Skeletal muscle cell (primary cell): ENCODE measurements at regions not wholly inside any gene's neighbourhood (a gene's known extent, or its start where the extent isn't known, plus 50 kb on each side); places are given as distances from the start of the nearest gene placed in this dataset.
"Not testable (repeated sequence)": the region's sequence is repeated elsewhere in the genome, so short reads cannot be mapped to it uniquely, and the experiment has no call there.

Experiments
- DNase-seq: peaks from one replicate; pipeline ENCODE4 v3.0.0-alpha.2; 2010; ENCODE audit warnings: low read depth
- H3K4me3 ChIP-seq: 2 replicates; pipeline ENCODE4 v1.5.1; 2011; ENCODE audit warnings: low read depth, mild to moderate bottlenecking, control low read depth, low read length, moderate library complexity

DNA sequence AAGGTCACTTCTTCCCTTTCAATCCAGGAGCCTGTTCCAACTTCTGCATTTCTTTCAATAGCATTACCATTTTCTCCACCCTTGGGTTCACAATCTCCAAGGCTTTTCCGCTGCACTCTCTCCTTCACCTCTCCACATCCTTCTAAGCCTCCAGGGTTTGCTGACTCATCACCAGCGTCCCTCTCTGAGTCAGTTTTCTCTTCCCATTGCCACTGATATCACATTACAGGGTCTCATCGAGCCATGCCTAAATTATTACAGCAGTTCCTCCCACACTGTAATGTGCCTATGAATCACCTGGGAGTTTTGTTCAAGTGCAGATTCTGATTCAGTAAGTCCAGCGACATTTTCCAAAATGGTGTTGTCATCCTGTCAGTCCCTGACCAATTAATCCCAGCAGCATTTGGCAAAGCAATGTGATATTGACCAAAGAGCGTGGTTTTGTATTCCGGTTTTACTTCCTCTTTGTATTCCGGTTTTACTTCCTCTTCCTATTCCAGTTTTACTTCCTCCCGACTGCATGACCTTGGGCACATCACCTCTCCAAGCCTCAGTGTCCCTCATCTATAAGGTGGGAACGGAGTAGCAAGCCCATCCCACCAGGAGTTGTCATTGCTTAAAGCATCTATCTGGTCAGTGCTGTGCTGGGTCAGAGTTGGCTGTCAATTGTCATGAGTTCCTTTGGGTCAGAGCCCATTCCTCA is 208.3 kb upstream of the NBPF12 start:
- DNase-seq, H3K4me3 ChIP-seq: not testable (repeated sequence)

DNA sequence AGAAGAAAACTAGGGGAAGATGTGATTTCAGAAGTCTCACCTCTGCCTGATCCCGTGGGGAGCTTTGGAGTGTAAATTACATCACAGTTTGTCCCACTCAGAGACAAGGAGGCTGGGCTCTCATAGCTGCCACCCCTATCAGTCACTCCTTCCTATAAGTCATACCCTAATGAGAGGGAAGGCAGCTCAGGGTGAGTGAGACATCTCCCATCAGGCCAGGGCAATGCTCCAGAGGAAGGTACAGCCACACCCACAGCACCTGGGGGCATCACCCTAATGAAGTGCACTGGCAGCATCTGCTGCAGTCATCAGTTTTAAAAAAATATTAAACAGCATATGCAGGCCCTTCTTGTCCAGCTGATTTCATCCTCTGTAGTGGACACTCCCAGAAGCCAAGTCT is 223.1 kb upstream of the NBPF12 start:
- DNase-seq, H3K4me3 ChIP-seq: not testable (repeated sequence)

DNA sequence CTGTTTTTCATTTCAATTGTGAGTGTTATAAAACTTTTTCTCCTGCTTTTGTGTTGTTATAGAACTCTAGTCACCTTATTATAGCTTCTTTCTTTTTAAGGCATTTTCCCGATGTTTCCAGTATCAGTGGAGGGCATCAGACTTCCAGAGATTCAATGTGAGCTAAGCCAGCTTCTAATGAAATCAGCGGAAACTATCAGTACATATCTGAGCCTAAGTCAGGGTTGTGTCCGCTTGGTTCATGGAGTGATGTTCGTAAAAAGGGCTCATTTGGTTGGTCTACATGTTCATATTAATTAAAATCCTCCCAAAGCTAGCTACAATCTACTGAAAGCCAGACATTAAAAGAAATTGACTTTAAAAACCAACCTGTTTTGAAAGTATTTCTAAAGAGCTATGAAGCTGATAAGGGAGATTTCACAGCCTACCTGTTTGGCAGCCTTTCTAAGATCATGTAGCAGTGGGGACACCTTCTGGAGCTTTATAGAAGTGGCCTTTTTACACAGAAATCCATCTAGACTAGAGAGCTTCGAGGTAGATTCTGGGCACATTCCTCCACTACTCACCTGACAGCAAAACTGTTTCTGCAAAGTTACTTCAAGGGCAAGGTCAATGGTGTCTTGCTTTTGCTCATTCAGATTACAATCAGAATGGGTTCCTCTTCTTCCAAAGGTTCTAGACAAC is 227.1 kb upstream of the NBPF12 start:
- not testable (repeated sequence) for DNase-seq, H3K4me3 ChIP-seq

DNA sequence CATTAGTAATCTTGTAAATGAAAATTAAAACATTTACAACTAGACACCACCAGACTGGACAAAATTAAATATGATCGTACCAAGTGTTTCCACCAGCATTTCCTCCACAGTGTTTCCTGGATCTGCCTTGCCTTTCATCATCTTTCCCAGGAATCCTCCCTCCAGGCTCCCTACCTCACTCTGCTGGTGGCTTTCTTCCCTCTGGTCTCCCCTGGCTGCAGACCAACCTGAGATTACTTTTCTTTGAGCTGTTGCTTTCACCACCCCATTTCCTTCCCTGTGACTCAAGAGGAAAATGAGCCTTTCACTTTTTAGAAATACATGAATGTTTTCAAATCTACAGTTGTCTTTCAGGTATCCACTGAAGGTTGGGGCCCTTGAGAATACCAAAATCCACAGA is 228.8 kb upstream of the NBPF12 start:
- H3K4me3 ChIP-seq, DNase-seq: not testable (repeated sequence)

DNA sequence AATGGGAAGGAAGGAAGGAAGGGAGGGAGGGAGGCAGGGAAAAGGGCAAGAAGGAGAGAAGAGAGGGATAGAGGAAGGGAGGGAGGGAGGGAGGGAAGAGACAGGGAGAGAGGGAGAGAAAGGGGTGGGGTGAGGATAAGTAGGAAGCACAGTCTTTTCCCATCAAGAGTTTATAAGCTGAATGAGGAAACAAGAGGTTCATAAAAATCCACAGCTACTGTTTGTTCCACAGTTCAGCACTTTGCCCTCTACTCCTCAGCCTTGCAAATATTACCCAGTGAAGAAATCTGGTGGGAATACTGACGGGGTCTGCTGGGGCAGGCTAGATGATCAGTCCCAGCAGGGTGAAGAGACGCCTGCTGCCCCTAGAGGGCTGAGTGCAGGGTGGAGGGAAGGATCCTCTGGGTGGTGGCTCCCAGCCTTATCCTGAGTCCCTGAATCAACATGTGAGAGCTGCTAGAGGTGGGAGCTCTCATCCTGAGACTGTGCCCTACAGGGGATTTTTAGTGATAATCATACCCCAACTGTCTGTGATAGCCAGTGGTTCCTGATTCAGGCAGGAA is 233.9 kb upstream of the NBPF12 start:
- not testable (repeated sequence) for DNase-seq, H3K4me3 ChIP-seq

DNA sequence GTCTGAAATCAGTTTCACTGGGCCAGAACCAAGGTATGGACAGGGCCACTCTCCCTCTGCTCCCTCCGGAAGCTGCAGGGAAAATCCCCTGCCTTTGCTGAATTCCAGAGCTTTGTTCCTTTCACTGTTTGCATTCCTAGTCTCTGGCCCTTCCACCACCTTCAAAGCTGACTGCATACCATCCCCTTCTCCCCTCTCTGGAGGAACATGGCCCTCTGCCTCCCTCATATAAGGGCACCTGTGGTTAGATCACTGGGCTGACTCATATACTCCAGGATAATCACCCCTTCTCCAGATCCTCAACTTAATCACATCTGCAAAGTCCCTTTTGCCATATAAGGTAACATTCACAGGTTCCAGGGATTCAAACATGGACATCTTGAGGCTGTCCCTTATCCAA is 236.8 kb upstream of the NBPF12 start:
- H3K4me3 ChIP-seq, DNase-seq: not testable (repeated sequence)

DNA sequence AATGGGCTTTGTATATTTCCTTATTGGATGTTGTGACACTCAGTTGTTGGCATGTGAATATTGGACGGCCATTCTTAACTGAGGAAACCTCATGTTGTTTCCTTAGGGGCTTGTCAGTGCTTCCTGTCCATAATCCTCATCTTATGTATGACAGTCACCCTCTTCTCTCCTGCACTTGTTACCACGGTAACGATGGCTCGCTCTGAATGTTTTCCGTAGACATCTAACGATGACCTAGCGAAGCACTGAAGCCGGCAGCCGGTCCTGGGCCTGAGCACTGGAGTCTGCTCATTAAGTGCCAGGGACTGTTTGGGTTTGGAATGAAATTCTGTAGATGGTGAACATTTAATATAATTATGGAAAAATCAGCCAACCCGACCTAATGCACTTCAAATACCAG is 242.7 kb upstream of the NBPF12 start:
- not testable (repeated sequence) for DNase-seq, H3K4me3 ChIP-seq

DNA sequence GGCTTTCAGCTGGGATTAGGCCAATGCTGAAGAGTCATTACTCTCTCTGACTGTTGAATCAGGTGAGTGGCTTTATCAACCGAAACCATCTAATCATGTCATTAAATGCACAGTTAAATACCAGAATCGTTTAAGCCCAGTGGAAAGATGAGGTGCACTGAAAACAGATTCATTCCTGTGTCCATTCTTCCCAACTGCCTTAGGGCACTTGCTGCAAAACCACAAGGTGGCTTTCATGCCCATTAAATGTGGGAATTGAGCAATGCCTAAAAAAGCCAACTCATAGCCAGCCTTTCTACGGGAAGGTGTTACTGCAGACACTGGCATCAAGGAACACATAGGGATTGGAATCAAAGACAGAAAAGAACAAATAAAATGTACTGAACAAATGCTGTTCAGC is 246.3 kb upstream of the NBPF12 start:
- not testable (repeated sequence) for DNase-seq, H3K4me3 ChIP-seq

DNA sequence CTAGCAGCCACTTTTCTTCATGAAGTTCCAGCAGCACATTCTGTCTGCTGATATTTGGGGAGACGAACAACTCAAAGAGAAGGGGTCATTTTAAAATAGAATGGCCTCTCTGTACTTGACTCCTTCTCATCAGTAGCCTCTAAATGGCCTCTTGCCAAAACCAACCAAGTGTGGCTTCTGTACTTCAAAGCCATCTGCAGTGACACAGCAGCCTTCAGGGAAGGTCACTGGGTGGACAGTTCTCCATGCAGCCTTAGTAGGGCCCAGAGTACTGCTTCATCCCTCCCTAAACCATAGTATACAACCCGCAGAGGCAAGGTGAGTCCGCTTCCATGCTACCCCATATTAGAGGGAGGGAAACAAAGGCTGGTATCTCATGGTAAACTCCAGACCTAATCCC is 249.2 kb upstream of the NBPF12 start:
- H3K4me3 ChIP-seq, DNase-seq: not testable (repeated sequence)

DNA sequence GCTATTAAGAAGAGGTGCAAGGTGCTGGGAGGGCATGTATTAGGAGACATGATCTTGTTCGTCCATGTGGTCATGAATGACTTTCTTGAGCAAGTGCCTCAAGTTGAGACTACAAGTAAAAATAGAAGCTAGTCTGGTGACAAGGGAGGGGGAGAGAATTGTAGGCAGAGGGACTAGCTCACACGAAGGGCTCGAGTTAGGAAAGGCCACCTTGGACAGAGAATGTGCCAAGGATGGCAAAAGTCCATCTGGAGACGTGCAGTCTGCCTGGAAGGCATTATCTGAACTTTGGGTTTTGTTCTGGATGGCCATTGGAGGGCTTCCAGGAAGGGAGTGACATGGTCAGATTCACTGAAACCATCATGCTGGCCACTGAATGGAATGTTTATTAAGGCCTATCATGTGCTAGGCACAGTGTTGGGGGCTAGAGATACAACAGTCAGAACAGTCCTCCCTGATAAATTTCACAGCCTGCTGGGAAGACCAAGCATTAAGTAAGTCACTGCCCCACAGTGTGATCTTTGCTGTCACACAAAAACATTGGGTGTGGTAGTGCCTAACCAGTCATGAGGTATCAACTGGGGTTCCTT is 251.3 kb upstream of the NBPF12 start:
- not testable (repeated sequence) for DNase-seq, H3K4me3 ChIP-seq

DNA sequence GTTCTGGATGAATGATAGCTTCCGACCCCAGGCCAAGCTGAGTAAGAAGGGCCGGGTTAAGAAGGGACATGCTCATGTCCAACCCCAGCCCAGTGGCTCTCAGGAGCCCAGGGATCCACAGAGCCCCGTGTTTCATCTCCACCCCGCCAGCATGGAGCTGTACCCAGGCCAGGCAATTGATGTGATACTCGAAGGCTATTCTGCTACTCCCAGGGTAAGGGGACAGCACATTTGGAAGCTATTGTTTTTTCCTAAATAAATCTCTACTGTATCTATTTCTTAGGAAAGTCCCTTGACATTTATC is 255.0 kb upstream of the NBPF12 start:
- not testable (repeated sequence) for H3K4me3 ChIP-seq, DNase-seq

DNA sequence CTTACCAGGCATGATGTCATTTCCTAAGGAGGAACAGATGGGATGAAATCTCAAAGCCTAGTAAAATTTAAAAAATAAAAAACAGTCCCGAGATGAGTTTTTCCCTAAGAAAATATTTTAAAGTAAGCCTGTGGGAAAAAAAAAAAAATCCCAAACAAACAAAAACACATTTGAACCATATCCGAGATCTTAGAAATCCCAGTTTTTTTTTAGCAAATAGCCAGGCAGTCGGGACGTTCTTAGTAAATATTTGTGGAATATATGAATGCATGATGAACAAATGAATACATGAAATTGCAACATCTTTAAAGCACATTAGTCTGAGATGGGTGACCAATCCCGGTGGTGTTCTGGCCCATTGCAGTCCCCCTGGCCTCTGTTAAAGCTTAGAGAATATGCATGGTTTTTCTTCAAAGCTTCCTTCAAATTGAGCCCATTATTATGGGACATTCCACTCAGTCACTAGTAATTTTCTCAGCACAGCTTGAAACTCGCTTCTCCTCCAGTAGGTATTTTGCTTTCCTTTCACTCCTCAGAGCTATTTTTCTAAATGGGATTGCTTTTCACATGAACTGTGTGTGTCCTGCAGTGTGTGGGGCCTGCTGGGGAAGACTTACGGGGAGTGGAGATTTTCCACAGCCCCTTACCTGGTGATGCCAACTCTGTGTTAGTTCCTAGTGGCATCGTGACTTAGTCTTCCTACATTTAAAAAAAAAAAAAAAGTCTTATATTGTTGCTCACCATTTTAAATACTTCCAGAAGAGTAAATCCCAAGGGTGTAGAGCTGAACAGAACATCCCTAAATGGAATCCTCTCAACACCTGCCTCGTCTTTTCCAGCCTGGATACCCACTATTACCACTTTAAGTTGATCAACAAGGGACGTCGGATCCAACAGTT is 255.6 kb upstream of the NBPF12 start:
- not testable (repeated sequence) for DNase-seq, H3K4me3 ChIP-seq

DNA sequence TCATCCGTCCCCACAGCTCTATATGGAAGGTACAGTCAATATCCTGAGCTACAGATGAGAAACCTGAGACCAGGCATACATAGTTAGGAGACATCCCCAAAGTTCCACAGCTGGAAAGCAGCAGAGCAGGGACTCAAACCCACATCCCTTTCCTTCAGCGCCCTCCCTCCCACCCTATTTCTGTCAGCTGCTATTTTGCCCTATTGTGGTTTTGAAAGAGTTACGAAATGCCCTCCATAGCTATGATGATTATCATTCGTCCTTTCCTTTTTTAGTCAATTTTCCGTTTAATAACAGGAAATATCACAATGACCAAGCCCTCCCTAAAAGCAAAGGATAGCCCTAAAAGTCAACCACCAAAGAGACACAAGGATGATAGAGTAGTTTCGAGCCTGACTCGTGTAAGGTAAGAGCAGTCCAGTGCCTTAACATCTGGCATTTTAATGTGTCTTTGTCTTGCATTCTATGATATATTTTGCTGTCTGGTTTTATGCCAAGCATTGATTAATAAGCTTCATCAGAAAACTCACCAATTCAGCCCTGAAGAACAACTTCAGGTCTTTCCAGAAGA is 264.3 kb upstream of the NBPF12 start:
- DNase-seq = not testable (repeated sequence)

DNA sequence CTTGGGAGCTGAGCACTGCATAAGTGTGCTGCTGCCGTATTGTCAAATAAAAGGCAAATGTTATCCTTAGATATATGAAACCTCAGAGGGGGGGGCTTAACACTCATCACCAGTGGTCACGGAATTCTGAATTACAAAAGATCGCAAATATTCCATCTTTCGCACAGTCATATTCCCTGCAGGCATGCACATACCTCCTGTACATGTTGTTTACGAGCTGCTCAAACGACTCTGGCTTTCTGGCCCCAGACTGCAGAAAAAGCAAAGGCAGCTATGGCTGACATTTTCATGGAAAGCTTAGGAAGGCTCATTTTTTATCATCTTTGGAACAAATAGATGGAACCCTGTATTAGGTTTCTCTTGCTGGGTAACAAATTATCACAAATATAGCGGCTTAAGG is 265.5 kb upstream of the NBPF12 start:
- DNase-seq, H3K4me3 ChIP-seq: not testable (repeated sequence)

More for the DNA sequence above, 264.3 kb upstream of the NBPF12 start:
- H3K4me3 ChIP-seq = not testable (repeated sequence)

DNA sequence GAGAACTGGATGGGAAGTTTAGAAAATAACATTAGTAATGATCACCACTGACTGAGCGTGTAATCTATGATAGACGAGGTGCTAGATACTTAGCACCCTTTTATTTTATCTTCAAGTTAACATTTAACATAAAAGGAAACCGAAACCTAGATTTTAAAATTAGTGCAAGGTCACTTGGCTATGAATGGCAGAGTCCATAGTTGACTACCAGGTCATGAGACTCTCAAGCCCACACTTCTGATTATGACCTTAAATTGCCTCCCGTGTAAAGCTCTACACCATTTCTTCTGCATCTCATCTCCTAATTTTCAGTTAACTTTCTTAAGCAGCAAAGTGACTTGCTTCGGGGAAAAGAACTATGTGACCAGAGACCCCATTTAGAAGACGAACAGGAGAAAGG is 266.5 kb upstream of the NBPF12 start:
- not testable (repeated sequence) for DNase-seq, H3K4me3 ChIP-seq

DNA sequence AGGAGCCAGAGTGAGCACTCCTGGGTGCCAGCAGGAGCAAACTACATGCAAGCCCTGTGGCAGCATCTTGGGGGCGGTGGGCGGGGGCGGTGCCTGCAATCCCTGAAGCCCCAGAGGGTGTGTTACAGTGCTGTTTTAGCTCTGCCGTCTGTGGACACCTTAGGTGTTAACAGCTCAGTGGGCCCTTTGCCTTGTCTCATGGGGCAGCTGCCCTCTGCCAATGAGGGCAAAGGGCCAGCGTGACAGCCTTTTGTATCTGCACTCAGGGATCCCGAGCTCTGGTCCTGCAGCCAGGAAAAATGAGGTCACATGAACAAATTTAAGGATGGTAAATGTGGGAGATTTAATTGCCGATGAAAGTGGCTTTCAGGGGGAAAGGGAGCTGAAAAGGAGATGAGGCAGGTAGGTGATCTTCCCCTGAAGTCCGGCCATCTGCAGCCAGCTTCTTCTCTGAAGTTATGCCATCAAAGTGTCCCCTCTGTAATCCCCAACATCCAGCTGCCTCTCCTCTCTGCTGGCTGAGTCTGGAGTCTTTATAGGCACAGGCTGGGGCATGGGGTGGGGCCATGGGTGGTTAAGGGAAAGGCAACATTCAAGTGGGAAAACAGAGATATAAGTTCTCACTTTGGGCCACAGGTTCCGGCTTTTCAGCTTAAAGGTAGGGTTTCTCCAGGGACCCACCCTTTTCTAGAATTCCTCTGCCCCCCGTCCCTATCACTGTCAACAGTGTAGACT is 267.1 kb upstream of the NBPF12 start:
- not testable (repeated sequence) for H3K4me3 ChIP-seq, DNase-seq

DNA sequence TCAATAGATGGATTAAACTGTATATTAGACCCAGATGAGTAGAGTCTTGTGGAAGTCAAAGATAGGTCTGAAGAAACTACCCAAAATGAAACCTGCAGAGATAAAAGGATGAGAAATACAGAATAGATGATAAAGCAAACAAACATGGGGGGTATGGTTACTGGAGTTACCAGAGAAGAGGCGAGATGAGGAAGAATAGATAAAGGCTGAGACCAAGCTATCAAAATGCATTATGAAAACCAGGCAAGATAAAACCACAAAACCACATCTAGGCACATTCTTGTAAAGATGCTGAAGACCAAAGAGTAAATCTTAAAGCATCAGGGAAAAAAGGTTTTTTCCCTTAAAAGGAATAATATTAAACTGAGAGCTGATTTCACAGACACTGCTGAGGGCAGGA is 271.8 kb upstream of the NBPF12 start:
- not testable (repeated sequence) for DNase-seq, H3K4me3 ChIP-seq

DNA sequence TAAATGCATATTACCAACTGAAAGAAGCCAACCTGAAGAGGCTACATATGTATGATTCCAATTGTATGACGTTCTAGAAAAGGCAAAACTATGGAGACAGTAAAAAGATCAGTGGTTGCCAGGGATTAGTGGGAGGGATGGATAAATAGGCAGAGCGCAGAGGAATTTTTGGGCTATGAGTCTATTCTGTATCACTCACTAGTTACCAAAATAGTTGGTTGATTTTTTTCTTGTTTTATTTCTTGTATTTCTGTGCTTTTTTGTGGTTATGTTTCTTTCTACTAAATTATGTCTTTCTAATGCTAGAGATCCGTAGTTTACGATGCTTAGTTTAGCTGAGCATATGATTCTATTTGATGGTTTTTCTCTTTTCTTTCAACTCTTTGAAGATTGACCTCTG is 277.9 kb upstream of the NBPF12 start:
- DNase-seq, H3K4me3 ChIP-seq: not testable (repeated sequence)
